ENCODE measurements at regions not wholly inside any gene's neighbourhood (a gene's known extent, or its start where the extent isn't known, plus 50 kb on each side); places are given as distances from the start of the nearest gene placed in this dataset.

DNA sequence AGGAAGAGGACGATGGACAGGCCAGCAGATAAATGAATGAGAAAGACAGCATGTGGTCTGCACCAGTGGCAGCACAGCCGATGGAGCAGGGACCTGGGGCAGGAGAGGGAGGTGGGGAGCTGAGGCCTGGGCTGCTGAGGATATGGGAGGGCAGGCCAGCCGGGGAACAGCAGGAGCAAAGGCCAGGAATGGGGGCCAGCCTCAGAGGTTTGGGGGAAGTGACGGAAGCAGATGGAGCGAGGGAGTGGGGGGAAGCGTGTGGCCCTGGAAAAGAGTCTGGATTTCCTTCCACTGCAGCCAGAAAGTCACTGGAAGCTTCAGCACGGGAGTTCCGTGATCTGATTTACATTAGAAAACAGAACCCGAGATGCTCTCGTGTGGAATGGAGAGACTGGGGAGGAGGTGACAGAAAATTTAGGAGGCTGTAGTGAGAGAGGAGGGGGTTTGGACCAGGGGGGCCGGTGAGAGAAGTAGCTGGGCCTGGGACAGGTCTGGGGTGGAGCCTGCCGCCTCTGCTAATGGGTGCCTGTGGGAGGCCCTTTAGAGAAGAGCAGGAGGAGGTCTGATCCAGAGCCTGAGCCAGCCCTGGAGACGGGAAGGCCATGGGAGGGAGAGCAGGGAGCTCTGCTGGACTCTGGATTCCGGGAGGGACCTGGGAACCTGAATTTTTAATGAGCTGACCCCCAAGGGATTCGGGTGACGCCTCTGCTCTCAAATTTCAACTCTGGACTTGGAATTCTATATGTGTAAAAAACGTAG is 65.4 kb downstream of the TSPAN17 start:
- TF ChIP-seq ELF4 (IDR thresholded peaks at IDR 0.05) (no peak), TARDBP (IDR thresholded peaks at IDR 0.05) (no peak), FOXA1 (IDR thresholded peaks at IDR 0.05) (no peak), BHLHE40 (IDR thresholded peaks at IDR 0.05; ENCODE audit: borderline replicate concordance) (no peak), ZNF384 (IDR thresholded peaks at IDR 0.05) (no peak), SP1 (IDR thresholded peaks at IDR 0.05) (no peak), CTBP1 (IDR thresholded peaks at IDR 0.05; ENCODE audit: borderline replicate concordance) (no peak), NFRKB (IDR thresholded peaks at IDR 0.05) (no peak), FOXM1 (IDR thresholded peaks at IDR 0.05; ENCODE audit: borderline replicate concordance) (no peak), HDGF (IDR thresholded peaks at IDR 0.05; ENCODE audit: borderline replicate concordance) (no peak)
- TF ChIP-seq, protein P1, sequence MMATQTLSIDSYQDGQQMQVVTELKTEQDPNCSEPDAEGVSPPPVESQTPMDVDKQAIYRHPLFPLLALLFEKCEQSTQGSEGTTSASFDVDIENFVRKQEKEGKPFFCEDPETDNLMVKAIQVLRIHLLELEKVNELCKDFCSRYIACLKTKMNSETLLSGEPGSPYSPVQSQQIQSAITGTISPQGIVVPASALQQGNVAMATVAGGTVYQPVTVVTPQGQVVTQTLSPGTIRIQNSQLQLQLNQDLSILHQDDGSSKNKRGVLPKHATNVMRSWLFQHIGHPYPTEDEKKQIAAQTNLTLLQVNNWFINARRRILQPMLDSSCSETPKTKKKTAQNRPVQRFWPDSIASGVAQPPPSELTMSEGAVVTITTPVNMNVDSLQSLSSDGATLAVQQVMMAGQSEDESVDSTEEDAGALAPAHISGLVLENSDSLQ (IDR thresholded peaks at IDR 0.05) = no peak

Measured in HEK293T (cell line).